Islet of Langerhans (tissue), 1 donor: ENCODE measurements at regions not wholly inside any gene's neighbourhood (a gene's known extent, or its start where the extent isn't known, plus 50 kb on each side); places are given as distances from the start of the nearest gene placed in this dataset.

Source experiments
- FAIRE-seq: peaks from one replicate; lab custom pipeline; 2011; peaks lifted over from hg19 to GRCh38; lab: Jason Lieb, UNC

GRCh38 chr7:155181768-155182167 lies 111.6 kb downstream of the HTR5A start:
- FAIRE-seq: no peak

GRCh38 chr7:155182406-155182970 lies 112.4 kb downstream of the HTR5A start:
- FAIRE-seq: no peak

- no peak for FAIRE-seq
Observed at GRCh38 chr7:155183655-155184054, 113.5 kb downstream of the HTR5A start.

GRCh38 chr7:155184923-155185322 lies 112.8 kb upstream of the INSIG1 start:
- no peak for FAIRE-seq

- no peak for FAIRE-seq
Observed at GRCh38 chr7:155187061-155187785, 110.5 kb upstream of the INSIG1 start.

DNA sequence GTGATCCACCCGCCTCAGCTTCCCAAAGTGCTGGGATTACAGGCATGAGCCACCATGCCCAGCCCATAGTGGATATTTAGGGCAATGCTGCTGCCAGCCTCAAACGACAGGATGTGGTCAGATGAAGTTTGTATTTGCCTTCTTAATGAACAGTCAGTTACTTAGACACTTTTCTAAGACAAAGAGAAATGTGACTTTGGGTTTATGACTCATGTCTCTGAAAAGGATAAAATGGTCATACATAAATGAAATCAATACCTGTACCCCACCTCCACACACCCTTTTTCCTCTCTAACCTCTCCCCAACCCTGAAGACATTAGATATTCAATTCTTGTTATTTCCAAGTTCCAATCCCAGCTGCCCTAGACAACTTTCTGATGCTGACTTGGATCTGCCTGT lies 109.3 kb upstream of the INSIG1 start:
- FAIRE-seq: no peak

GRCh38 chr7:155188821-155189581 lies 108.7 kb upstream of the INSIG1 start:
- no peak for FAIRE-seq

- no peak for FAIRE-seq
Observed at GRCh38 chr7:155189590-155189989, 108.1 kb upstream of the INSIG1 start.

GRCh38 chr7:155190688-155191087 lies 107.0 kb upstream of the INSIG1 start:
- no peak for FAIRE-seq

DNA sequence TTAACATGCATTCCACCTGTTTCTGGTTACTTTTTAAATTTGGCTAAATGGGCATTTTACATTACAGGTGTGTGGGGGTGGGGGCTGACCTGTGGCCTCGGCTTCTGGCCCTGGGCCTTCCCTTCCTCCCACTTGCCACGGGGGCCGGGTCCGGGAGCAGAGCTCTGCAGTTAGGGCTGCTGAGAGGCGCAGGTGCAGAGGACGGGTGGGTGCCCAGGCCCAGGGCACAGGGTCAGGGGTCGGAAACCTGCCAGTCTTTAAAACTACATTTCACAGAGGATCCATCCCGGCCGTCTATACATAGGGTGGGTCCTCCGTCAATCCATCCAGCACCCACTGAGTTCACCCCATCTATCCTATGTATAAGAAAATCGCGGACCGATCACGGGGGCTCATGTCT lies 106.5 kb upstream of the INSIG1 start:
- no peak for FAIRE-seq

DNA sequence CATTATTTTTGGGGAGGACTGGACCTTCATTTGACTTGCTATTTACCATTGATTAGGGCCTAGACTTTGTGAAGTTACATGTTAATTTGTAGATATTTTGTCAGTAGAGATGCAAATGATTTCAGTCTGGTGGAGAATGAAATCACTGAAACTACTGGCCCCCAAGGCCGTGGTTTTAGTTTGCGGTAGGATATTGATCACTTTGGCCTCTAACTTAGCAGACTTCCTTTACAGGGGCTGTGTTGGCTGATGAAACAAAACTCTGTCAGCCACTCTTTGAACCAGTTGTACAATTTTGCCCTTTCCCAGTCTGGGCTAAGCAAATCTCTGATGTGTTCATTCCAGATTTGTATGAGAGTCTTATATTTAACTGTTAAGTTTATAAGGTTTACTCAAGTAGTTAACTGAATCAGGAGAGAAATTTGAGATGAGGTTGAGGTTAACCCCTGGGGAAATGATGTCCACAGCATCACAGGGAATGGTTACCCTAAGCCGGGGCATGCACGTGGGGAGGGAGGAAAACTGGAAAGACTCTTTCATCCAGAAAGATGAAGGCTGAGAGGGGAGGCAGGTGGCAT lies 105.7 kb upstream of the INSIG1 start:
- FAIRE-seq: no peak

DNA sequence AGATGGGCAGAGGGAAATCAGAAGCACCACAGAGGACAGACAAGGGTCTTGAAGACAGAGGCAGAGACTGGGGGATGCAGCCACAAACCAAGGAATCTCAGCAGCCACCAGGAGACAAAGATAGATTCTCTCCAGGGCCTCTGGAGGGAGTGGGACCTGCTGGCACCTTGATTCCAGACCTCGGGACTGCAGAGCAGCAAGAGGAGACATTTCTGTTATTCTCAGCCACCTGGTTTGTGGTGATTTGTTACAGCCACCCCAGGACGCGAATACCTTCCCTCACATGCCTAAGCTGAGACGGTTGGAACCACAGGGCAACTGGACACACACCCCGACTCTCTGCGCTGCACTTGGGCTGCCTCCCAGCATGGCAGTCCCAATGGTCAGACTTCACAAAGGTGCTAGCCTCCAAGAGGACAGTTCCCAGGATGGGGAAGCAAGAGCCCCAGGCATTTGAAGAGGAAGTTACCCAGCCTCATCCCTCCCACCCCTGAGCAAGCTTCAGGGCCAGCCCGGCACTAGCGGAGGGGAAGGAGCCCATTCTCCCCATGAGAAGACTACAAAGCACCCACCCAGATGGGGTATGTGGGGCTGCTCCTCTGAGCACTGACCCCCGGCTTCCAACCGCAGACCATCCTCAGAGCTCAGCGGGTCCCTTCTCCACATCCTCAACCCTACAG lies 104.6 kb upstream of the INSIG1 start:
- no peak for FAIRE-seq

GRCh38 chr7:155193716-155194115 lies 104.0 kb upstream of the INSIG1 start:
- FAIRE-seq: no peak

DNA sequence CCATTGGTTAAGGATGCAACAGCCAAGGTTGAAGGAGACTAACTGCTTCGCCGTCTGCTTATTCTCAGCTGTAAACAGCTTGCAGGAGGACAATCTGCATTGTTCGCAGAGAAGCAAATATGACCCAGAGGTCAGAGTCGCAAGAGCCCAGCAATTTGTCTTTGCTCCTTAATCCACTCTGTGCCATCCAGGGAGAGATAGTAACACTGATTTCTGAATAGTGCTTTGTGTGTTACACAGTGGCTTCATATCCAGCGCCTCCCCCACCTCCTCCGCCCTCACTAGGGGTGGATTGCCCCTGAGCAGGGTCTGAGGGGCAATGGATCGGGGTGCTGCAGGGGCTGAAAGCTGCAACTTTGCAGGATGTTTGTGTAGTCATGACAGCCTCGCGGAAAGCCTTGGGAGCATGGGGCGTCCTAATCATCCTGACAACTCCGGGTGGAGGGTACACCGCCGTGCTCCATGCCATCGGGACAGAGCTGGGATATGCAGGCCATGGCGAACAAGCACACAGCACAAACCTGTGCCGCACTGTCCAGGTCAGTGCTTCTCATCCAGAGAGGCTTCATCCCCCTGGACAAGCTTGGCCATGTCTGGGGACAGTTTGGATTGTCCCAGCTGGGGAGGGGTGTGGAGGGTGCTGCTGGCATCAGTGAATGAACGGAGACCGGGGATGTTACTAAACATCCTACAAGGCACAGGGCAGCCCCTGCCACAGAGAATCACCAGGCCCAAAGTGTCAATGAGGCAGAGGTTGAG lies 103.1 kb upstream of the INSIG1 start:
- FAIRE-seq: no peak

DNA sequence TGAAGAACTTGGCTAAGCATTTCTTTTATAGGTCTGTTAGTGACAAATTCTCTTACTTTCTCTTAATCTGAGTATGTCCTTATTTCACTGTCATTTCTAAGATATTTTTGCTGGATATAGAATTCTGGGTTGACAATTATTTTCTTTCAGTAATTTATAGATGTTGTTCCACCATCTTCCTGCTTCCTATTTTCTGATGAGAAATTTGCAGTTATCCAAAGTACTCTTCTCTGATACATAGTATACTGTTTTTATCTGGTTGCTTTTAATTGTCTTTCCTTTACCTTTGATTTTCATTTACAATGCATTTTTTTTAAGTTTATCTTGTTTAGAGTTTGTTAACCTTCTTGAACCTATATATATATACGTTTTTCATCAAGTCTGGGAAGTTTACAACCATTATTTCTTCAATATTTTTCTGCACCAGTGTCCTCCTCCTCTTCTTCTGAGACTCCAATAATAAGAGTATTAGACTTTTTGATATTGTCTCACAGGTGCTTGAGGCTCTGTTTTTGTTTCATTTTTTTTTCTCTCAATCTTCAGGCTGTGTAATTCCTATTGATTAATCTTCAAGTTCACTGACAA lies 101.6 kb upstream of the INSIG1 start:
- no peak for FAIRE-seq

DNA sequence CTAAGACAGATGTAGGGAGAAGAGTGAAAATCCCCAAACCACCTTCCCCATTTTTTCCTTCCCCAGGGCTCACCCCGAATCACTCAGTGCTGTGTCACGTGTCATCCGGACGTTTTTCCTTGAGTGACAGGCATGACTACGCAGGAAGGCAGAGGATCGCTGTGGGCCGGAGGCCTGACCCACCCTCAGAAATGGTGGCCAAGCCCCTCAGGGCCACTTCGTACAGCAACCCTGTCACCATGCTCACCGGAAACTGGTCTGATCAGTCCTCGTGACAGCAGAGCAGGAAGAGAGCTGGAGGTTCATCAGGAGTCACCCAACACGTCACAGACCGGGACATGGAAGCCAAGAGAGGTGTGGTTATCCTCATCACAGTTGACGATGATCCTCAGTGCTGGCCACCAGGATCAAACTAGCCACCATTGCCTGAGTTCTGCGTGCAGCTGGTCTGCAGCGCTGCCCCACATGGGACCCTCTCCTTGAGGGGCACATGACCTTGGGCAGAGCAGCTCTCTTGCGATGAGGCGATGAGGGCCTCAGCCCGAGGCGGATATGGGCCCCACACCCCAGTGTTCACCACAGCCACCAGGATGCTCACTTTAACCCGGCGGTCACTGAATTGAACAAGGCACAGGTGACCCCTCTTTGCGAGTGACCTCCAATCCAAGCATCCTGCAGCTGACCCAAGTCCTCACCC lies 99.3 kb upstream of the INSIG1 start:
- no peak for FAIRE-seq

GRCh38 chr7:155198901-155199845 lies 98.5 kb upstream of the INSIG1 start:
- FAIRE-seq: no peak

DNA sequence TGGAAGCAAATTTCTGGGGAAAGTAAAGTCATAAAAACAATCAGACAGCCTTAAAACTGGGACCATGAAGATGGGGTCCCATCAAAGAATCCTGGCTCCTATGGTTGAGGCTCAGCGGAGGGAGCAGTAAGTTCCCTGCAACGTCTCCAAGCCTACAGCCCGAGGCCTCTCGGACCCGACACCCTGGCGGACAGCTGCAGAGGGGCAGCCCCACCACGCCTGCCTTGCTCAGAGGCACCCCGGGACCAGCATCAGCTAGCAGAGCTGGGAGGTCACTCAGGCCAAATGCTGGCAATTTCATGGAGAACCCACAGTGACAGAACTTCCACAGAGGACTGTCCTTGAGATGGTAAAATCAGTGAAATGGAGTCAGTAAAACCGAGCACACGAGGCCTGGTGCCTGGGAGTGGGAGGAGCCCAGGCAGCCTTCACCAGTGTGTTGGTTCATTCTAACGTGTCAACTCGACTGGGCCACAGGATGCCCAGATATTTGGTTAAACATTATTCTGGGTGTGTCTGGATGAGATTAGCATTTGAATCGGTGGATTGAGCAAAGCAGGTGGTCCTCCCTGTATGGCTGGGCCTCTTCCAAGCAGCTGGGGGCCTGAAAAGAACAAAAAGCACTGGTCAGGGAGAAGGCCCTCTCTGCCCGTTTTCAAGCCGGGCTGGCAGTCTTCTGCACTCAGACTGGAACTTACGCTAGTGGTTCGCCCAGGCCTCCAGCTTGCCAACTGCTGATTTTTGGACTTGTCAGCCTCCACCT lies 96.2 kb upstream of the INSIG1 start:
- FAIRE-seq: no peak
